Skeletal muscle cell (primary cell): ENCODE measurements at regions not wholly inside any gene's neighbourhood (a gene's known extent, or its start where the extent isn't known, plus 50 kb on each side); places are given as distances from the start of the nearest gene placed in this dataset.
"Not testable (repeated sequence)": the region's sequence is repeated elsewhere in the genome, so short reads cannot be mapped to it uniquely, and the experiment has no call there.

Experiments
- DNase-seq: peaks from one replicate; pipeline ENCODE4 v3.0.0-alpha.2; 2010; ENCODE audit warnings: low read depth
- H3K4me3 ChIP-seq: 2 replicates; pipeline ENCODE4 v1.5.1; 2011; ENCODE audit warnings: low read depth, mild to moderate bottlenecking, control low read depth, low read length, moderate library complexity

GRCh38 chr1:193419295-193419694 is 232.9 kb upstream of the B3GALT2 start:
- no peak overlapping the region for H3K4me3 ChIP-seq
- DNase-seq = no peak

GRCh38 chr1:193418745-193419058 is 232.3 kb upstream of the B3GALT2 start:
- DNase-seq = no peak
- peak overlapping the region; percentile 25 for H3K4me3 ChIP-seq

- H3K4me3 ChIP-seq = peak overlapping the region; percentile 25
- no peak for DNase-seq
These were observed 231.7 kb upstream of the B3GALT2 start for GRCh38 chr1:193417945-193418744.

- no peak overlapping the region for H3K4me3 ChIP-seq
- DNase-seq = no peak
These were observed 231.0 kb upstream of the B3GALT2 start for GRCh38 chr1:193417403-193417802.

- no peak for DNase-seq
- H3K4me3 ChIP-seq = no peak overlapping the region
These were observed 230.0 kb upstream of the B3GALT2 start for GRCh38 chr1:193416226-193417024.

- DNase-seq = no peak
- H3K4me3 ChIP-seq = no peak overlapping the region
These were observed 228.8 kb upstream of the B3GALT2 start for GRCh38 chr1:193415256-193415655.

- H3K4me3 ChIP-seq = no peak overlapping the region
- DNase-seq = no peak
These were observed 227.0 kb upstream of the B3GALT2 start for GRCh38 chr1:193413376-193413775.

- no peak overlapping the region for H3K4me3 ChIP-seq
- DNase-seq = no peak
These were observed 226.3 kb upstream of the B3GALT2 start for GRCh38 chr1:193412748-193413147.

GRCh38 chr1:193411714-193412113 is 225.3 kb upstream of the B3GALT2 start:
- no peak overlapping the region for H3K4me3 ChIP-seq
- no peak for DNase-seq

GRCh38 chr1:193411215-193411614 is 224.8 kb upstream of the B3GALT2 start:
- no peak overlapping the region for H3K4me3 ChIP-seq
- no peak for DNase-seq

- H3K4me3 ChIP-seq = no peak overlapping the region
- DNase-seq = peak; percentile 64
These were observed 222.4 kb upstream of the B3GALT2 start for GRCh38 chr1:193408782-193409293.

- no peak overlapping the region for H3K4me3 ChIP-seq
- DNase-seq = peak; percentile 25
These were observed 220.5 kb upstream of the B3GALT2 start for GRCh38 chr1:193406901-193407300.

GRCh38 chr1:193404236-193404635 is 217.8 kb upstream of the B3GALT2 start:
- H3K4me3 ChIP-seq = no peak overlapping the region
- DNase-seq = no peak

GRCh38 chr1:193402977-193403376 is 216.6 kb upstream of the B3GALT2 start:
- no peak overlapping the region for H3K4me3 ChIP-seq
- DNase-seq = no peak

GRCh38 chr1:193402037-193402436 is 215.6 kb upstream of the B3GALT2 start:
- no peak overlapping the region for H3K4me3 ChIP-seq
- no peak for DNase-seq

GRCh38 chr1:193394336-193394735 is 207.9 kb upstream of the B3GALT2 start:
- no peak overlapping the region for H3K4me3 ChIP-seq
- DNase-seq = no peak

- no peak overlapping the region for H3K4me3 ChIP-seq
- no peak for DNase-seq
These were observed 206.3 kb upstream of the B3GALT2 start for GRCh38 chr1:193392686-193393085.

- H3K4me3 ChIP-seq = no peak overlapping the region
- no peak for DNase-seq
These were observed 202.3 kb upstream of the B3GALT2 start for GRCh38 chr1:193388683-193389082.

GRCh38 chr1:193388165-193388564 is 201.8 kb upstream of the B3GALT2 start:
- no peak for DNase-seq
- H3K4me3 ChIP-seq = no peak overlapping the region

GRCh38 chr1:193387406-193387805 is 201.0 kb upstream of the B3GALT2 start:
- no peak for DNase-seq
- no peak overlapping the region for H3K4me3 ChIP-seq

- DNase-seq, H3K4me3 ChIP-seq: not testable (repeated sequence)
These were observed 192.0 kb upstream of the B3GALT2 start for GRCh38 chr1:193378451-193378850.
